D721Med (cell line): ENCODE measurements at regions not wholly inside any gene's neighbourhood (a gene's known extent, or its start where the extent isn't known, plus 50 kb on each side); places are given as distances from the start of the nearest gene placed in this dataset.

ENCODE experiments used
- DNase-seq: peaks from one replicate; pipeline ENCODE4 v3.0.0; 2011; ENCODE audit warnings: low spot score; ENCODE audit not compliant: insufficient read length
- FAIRE-seq: peaks from 2 replicates; lab custom pipeline; 2011; peaks lifted over from hg19 to GRCh38; lab: Jason Lieb, UNC
- CTCF ChIP-seq: IDR thresholded peaks from 2 replicates; pipeline ENCODE4 v1.5.1; 2012; ENCODE audit warnings: mild to moderate bottlenecking, control low read depth; ENCODE audit not compliant: insufficient read depth; ENCODE audit errors: missing control alignments

- DNase-seq (no peak), FAIRE-seq (no peak)
- no peak for TF ChIP-seq CTCF
Observed at GRCh38 chr1:5516756-5517155, 475.5 kb downstream of the NPHP4 start.

DNA sequence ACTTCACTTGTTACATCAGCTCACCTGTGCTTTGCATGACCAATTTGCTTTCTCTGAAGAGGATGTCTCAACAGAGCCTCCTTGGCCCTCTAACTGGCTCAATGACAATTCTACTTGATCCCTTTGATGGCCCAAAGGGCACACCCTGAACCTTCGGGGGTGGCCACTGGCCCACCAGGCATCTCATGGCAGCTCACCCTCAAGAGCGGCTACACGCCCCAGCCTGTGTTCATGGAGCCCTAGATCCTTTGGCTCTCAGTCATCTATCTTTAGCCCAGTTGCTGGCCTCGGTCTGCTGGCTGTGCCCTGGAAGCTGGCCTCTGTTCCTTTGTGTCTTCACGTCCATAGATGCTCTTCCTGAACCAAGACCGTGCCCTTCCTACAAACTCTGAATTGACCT is 476.7 kb downstream of the NPHP4 start:
- TF ChIP-seq CTCF, result no peak
- no peak for FAIRE-seq

DNA sequence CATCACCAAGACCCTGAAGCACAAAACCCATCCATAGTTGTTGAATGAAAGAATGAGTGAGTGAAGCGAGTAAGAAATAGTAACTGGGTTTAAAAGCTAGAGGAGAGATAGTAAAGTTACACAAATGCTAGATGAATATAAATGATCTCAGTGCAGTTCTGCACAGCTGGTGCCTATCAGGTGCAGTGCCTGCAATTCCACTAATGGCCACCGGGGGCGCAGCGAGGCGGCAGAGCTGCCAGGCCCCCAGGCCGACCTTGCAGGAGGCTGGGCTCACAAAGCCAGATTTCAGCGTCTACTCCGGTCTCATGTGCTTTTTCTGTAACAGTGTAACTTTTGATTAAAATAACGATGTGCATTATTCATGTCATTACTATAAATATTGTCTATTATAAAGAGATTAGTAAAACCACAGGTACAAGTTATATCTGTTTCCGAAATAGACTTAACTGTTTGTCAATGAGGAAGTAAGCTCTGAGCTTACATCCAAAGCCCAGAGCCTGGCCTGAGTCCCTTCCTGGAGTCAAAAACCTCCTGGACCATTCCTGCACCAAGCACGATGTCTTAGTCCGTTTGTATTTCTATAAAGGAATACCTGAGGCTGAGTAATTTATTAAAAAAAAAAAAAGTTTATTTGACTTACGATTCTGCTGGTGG is 477.6 kb downstream of the NPHP4 start:
- no peak for FAIRE-seq
- peak; percentile 47 for DNase-seq
- TF ChIP-seq CTCF, result peak; percentile 89

More for the DNA sequence above, 476.7 kb downstream of the NPHP4 start:
- no peak for DNase-seq

DNA sequence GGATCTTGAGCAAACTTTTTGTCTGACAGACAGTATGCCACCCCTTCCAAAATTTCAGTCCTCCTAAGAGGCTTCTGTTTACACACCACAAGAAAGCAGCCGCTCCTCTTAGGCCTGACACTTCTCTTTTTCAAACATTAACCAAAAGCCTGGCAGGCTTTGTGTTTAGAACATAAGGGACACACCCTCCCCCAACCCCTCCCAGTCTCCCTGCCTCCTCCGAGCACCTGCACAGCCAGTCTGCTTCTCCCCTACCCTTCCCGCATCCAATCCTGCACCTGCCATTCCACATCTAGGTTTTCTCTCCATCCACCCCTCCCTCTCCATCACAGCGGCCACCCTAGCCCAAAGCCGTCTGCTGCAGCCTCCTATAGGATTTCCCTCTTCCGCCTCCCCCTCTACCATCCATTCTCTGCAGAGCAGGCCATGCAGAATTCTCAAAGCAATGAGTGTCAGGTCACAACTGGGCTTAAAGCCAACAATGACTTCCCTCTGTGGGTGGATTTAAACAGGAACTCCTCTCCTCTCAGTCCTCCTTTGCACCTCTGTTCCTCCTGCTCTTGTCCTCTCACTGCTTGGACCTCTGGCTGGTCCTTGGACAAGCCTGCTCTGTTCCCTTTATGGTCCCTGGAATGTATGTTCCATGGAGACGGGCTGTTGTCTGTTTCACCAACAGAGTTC is 478.2 kb downstream of the NPHP4 start:
- DNase-seq (no peak), FAIRE-seq (no peak)
- no peak for TF ChIP-seq CTCF

- DNase-seq (no peak), FAIRE-seq (no peak)
- TF ChIP-seq CTCF, result no peak
Observed at GRCh38 chr1:5513179-5513578, 479.0 kb downstream of the NPHP4 start.

GRCh38 chr1:5511381-5512097 is 480.7 kb downstream of the NPHP4 start:
- FAIRE-seq (no peak), DNase-seq (no peak)
- TF ChIP-seq CTCF, result no peak
